Rectal smooth muscle tissue (tissue), 1 donor: ENCODE measurements at regions not wholly inside any gene's neighbourhood (a gene's known extent, or its start where the extent isn't known, plus 50 kb on each side); places are given as distances from the start of the nearest gene placed in this dataset.
"Not testable (repeated sequence)": the region's sequence is repeated elsewhere in the genome, so short reads cannot be mapped to it uniquely, and the experiment has no call there.

Experiments
- H3K27ac ChIP-seq: one replicate; pipeline ENCODE4 v1.7.0; 2013; ENCODE audit warnings: low read depth, low read length, inconsistent platforms
- H3K27me3 ChIP-seq: one replicate; pipeline ENCODE4 v1.7.0; 2013; ENCODE audit warnings: low read length; ENCODE audit not compliant: control insufficient read depth, insufficient read depth
- H3K36me3 ChIP-seq: one replicate; pipeline ENCODE4 v1.7.0; 2013; ENCODE audit warnings: low read length; ENCODE audit not compliant: control insufficient read depth, insufficient read depth
- H3K4me1 ChIP-seq: one replicate; pipeline ENCODE4 v1.7.0; 2013; ENCODE audit warnings: low read length; ENCODE audit not compliant: control insufficient read depth, insufficient read depth
- H3K4me3 ChIP-seq: one replicate; pipeline ENCODE4 v1.7.0; 2013; ENCODE audit warnings: low read length
- H3K9ac ChIP-seq: one replicate; pipeline ENCODE4 v1.7.0; 2013; ENCODE audit warnings: low read length

DNA sequence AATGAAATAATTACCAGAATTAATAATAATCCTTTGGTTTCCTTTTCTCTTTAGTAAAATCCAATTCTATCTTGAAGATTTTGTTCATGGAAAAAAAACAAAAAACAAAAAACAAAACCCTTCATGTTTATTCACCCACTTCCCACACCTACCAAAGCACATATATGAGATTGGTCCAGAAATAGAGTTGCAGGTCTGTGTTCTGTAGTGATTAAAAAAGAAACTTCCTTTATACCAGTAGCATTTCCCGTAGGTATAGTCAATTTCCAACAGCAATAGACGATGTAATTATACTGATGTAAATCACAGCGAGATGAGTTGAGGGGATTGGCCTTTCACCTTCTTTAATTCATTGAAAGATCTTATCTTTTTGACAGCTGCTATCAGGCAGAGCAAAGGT is 194.6 kb downstream of the SOX2 start:
- no peak overlapping the region for H3K9ac ChIP-seq
- no peaks in the 10 kb centered on the region for H3K36me3 ChIP-seq
- no peaks in the 10 kb centered on the region for H3K27me3 ChIP-seq
- no peak overlapping the region for H3K27ac ChIP-seq
- H3K4me1 ChIP-seq = no peaks in the 10 kb centered on the region
- no peak overlapping the region for H3K4me3 ChIP-seq

DNA sequence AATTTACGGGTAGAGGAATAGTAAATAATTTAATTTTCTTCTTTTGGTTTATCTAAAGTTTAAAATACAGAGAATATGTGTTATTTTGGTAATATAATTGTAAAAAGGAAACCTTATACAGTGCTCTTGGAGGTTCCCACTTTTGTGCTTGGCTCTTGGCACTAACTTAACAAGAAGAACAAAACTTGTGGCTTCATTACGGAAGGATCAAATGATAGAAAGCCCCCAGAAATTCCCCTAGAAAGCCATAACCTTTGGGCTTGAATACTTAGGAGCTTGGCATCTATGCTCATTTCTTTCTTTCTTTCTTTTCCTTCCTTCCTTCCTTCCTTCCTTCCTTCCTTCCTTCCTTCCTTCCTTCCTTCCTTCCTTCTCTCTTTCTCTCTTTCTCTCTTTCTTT is 197.5 kb downstream of the SOX2 start:
- no peak overlapping the region for H3K9ac ChIP-seq
- H3K36me3 ChIP-seq = no peaks in the 10 kb centered on the region
- H3K27ac ChIP-seq = no peak overlapping the region
- no peak overlapping the region for H3K4me3 ChIP-seq
- H3K27me3 ChIP-seq = no peaks in the 10 kb centered on the region
- H3K4me1 ChIP-seq = no peaks in the 10 kb centered on the region

DNA sequence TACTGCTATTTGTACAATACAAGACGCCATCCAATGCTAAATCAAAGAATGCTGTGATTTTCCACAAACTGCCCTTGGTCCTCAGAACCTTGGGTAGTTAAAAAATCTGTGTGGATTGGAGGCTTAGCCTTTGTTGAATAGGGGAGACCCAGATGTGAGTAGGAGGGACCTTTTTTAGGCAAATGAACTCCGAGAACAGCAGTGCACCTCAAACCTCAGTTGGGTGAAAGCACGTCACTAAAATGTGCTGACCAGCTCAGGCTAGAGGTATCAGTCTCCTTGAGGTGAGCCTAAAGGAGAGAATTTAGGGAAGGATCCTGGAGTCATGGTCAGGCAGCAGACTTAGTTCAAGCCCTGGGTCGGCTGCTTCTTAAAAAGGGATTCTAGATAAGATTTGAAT is 200.7 kb downstream of the SOX2 start:
- H3K9ac ChIP-seq = no peak overlapping the region

DNA sequence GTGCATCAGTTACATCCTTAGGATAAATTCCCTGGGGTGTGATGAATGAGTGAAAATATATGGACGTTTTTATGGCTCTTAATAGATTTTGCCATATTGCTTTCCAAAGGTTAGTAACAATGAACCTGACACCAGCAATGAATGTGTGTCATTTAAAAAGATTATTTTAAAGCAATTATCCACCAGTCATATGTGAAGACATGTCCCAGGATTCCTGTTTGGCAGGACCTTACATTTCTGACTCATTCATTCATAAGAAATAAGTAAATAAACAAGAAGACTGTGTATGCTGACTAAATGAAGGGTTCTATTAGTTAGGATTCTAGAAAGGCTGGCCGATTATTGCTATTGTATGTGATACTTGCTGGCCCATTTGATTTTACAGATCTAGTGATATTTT is 201.5 kb downstream of the SOX2 start:
- H3K27ac ChIP-seq = no peak overlapping the region
- no peaks in the 10 kb centered on the region for H3K4me1 ChIP-seq
- H3K4me3 ChIP-seq = no peak overlapping the region
- no peak overlapping the region for H3K9ac ChIP-seq
- H3K36me3 ChIP-seq = no peaks in the 10 kb centered on the region
- no peaks in the 10 kb centered on the region for H3K27me3 ChIP-seq

More for the DNA sequence above, 200.7 kb downstream of the SOX2 start:
- H3K27ac ChIP-seq = no peak overlapping the region
- H3K4me3 ChIP-seq = no peak overlapping the region
- no peaks in the 10 kb centered on the region for H3K4me1 ChIP-seq
- H3K36me3 ChIP-seq = no peaks in the 10 kb centered on the region
- H3K27me3 ChIP-seq = no peaks in the 10 kb centered on the region

DNA sequence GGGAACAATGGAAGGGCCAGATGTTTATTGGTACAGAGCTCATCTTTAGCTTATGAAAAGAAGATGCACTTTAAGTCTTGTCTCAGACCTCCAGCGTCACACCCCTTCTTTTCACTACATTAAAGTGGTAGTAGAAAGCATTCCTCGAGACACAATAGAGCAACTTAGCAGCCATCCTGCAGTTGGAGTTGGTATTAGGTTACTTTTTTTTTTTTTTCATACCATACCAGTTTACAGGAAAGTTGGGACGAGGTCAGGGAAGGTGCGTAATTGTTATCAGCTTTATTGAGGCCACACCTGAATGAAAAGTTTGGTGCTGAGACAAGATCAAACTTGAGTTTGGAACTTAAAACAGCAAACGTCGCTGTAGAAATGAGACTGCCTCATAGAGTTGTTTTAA is 203.8 kb downstream of the SOX2 start:
- Histone ChIP-seq H3K27me3 (no peaks in the 10 kb centered on the region), H3K4me1 (no peaks in the 10 kb centered on the region), H3K27ac (no peak overlapping the region), H3K4me3 (no peak overlapping the region), H3K36me3 (no peaks in the 10 kb centered on the region), H3K9ac (no peak overlapping the region)

DNA sequence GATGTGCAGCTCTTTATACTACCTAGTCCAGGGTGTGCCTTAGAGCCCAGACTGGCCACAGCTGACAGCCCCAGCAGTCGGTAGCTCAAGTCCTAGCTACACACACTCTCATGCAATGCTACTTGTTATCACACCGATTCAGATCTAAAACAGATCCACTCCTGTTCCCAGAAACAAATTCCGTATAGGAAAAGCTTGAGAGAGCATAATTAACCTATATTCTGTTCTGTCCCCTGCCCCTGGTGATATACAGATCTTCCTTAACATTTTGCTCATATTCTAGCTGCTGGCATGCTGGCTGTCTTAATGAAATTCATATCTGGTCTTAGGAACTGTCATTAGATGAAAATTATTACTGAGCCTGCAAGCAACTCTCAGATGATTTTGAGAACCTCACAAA is 204.3 kb downstream of the SOX2 start:
- H3K4me1 ChIP-seq = no peaks in the 10 kb centered on the region
- H3K27ac ChIP-seq = no peak overlapping the region
- no peaks in the 10 kb centered on the region for H3K27me3 ChIP-seq
- no peaks in the 10 kb centered on the region for H3K36me3 ChIP-seq
- no peak overlapping the region for H3K9ac ChIP-seq
- no peak overlapping the region for H3K4me3 ChIP-seq

DNA sequence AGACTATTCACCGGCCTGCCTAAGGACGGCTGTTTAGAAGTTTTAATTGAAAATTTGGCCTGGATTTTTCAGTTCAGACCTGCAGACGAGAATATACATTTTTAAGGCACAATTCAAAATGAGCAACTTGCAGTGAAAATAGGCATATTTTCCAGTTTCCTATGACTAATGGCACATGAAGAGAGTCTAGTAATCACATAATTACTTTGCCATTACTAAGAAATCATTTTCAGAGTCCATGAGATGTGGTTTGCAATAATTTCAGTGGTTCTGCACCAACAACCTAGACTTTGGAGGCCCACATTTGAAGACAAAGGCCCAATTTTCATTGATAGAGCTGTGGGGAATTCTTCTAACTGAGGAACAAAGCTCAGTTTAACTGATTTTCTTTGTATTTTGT is 205.3 kb downstream of the SOX2 start:
- Histone ChIP-seq H3K4me3 (no peak overlapping the region), H3K4me1 (no peaks in the 10 kb centered on the region), H3K9ac (no peak overlapping the region), H3K36me3 (no peaks in the 10 kb centered on the region), H3K27ac (no peak overlapping the region), H3K27me3 (no peaks in the 10 kb centered on the region)

DNA sequence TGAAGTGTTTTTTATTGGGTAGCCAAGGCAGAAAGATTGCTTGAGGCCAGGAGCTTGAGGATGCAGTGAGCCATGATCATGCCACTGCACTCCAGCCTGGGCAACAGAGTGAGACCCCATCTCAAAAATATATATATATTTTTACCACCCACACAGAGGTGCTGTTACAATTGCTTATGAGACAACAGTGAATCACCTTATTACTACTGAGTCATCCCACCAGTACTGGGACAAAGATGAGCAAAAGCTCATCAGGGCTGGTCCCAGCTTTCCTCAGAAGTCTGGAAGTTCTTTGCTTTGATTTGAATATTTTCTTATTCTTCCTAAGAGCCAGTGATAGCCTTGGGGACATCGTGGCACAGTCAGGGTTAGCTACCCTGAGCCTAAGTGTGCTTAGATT is 207.7 kb downstream of the SOX2 start:
- Histone ChIP-seq H3K4me3 (no peak overlapping the region), H3K27me3 (no peaks in the 10 kb centered on the region), H3K27ac (no peak overlapping the region), H3K9ac (no peak overlapping the region), H3K36me3 (no peaks in the 10 kb centered on the region), H3K4me1 (no peaks in the 10 kb centered on the region)

DNA sequence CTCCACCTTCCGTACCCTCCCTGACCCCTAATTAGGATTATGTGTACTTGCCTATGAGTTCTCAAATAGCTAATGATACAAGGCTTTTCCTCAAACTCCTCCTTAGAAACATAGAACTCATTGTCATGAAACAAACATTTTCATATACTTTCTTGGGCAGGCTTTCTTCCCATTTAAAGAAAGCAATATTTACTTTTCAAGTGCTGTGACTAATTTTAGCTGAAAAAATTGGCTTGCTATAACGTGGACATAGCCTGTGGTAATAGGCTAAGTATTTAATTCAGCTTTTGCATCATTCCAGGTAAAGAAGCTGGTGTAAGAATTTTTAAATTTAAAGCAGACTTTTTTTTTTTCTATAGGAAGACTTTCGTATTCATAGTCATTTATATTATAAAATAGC is 208.7 kb downstream of the SOX2 start:
- no peaks in the 10 kb centered on the region for H3K27me3 ChIP-seq
- H3K27ac ChIP-seq = no peak overlapping the region
- H3K4me3 ChIP-seq = no peak overlapping the region
- H3K4me1 ChIP-seq = no peaks in the 10 kb centered on the region
- H3K36me3 ChIP-seq = no peaks in the 10 kb centered on the region
- H3K9ac ChIP-seq = no peak overlapping the region

DNA sequence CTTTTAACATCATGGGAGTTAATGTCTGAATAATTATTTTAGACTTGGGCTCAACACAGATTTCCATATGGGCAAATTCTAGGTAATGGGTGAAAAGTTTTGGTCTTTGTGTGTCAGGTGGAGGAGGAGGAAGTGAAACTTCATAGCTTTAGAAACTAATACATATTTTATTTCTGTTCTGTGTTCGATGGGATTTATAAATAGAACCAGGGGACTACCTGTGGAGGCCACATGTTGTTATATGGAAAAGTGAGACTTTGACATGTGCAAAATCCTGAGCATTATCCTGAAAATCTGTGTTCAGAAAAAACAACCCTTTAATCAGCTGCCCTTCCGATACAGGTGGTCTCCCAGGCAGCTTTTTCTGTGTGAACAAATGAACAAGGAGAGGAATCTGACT is 209.5 kb downstream of the SOX2 start:
- Histone ChIP-seq H3K4me1 (no peaks in the 10 kb centered on the region), H3K36me3 (no peaks in the 10 kb centered on the region), H3K27ac (no peak overlapping the region), H3K4me3 (no peak overlapping the region), H3K27me3 (no peaks in the 10 kb centered on the region), H3K9ac (no peak overlapping the region)

DNA sequence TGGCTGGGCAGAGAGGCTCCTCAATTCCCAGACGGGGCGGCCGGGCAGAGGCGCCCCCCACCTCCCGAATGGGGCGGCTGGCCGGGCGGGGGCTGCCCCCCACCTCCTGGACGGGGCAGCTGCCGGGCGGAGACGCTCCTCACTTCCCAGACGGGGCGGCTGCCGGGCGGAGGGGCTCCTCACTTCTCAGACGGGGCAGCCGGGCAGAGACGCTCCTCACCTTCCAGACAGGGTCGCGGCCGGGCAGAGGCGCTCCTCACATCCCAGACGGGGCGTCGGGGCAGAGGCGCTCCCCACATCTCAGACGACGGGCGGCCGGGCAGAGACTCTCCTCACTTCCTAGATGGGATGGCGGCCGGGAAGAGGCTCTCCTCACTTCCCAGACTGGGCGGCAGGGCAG is 214.1 kb downstream of the SOX2 start:
- not testable (repeated sequence) for H3K4me3 ChIP-seq, H3K4me1 ChIP-seq

DNA sequence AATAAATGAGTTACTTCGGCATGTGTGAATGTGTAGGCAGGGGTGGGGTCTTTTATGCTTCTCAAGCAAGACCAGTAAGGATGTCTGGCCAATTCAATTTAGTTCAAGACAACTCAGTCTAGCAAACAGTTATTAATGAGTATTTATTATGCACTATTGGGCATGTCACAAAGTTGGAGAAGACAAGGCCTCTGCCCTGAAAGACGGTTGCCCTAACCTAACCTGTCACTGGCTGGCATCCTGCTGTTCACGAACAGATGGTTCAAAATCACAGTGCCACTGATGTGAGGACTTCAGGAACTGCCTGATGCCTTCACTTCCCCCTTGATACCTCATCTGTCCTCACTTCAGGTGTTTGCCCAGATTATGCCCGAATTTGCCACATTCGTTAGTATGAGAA is 217.8 kb downstream of the SOX2 start:
- no peak overlapping the region for H3K27ac ChIP-seq
- H3K9ac ChIP-seq = no peak overlapping the region
- H3K36me3 ChIP-seq = no peaks in the 10 kb centered on the region
- H3K27me3 ChIP-seq = no peaks in the 10 kb centered on the region
- no peaks in the 10 kb centered on the region for H3K4me1 ChIP-seq
- no peak overlapping the region for H3K4me3 ChIP-seq

More for the DNA sequence above, 214.1 kb downstream of the SOX2 start:
- H3K9ac ChIP-seq, H3K36me3 ChIP-seq, H3K27ac ChIP-seq, H3K27me3 ChIP-seq: not testable (repeated sequence)

DNA sequence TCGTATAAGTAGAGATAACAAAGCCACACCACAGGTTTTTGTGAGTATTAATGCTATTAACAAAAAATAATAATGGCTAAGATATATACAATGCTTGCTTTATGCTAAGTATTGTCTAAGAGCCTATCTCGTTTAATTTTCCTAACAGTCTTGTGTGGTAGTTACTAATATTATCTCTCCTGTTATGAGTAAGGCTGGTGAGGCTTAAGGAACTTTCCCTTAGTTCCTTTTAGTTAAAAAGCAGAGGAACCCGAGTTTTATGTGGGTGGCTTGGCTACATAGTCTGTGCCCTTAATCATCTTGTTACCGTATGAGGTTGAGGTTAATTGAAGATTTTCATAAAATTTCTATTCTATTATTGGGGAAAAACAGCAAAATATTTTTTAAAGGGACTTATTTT is 218.4 kb downstream of the SOX2 start:
- H3K36me3 ChIP-seq = no peaks in the 10 kb centered on the region
- no peaks in the 10 kb centered on the region for H3K4me1 ChIP-seq
- no peak overlapping the region for H3K9ac ChIP-seq
- no peaks in the 10 kb centered on the region for H3K27me3 ChIP-seq
- no peak overlapping the region for H3K4me3 ChIP-seq
- no peak overlapping the region for H3K27ac ChIP-seq

DNA sequence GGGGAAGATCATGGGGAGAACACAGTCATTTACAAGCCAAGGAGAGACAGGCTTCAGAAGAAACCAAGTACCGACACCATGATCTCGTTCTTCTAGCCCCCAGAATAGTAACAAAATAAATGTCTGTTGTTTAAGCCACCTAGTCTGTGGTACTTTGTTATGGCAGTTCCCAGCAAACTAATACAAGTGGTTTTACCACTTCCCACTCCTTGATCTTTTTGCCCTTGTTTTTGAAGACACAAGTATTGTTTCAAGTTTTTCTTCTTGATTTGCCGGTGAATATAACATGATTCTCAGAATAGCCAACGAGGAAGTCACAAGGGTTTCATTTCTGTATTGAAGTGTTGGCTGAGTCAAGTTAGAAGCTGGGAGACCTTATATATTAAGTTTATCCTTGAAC is 220.3 kb downstream of the SOX2 start:
- Histone ChIP-seq H3K27ac (no peak overlapping the region), H3K27me3 (no peaks in the 10 kb centered on the region), H3K36me3 (no peaks in the 10 kb centered on the region), H3K4me1 (no peaks in the 10 kb centered on the region), H3K4me3 (no peak overlapping the region), H3K9ac (no peak overlapping the region)
